Esophagus squamous epithelium (tissue), 5 donors: ENCODE measurements at regions not wholly inside any gene's neighbourhood (a gene's known extent, or its start where the extent isn't known, plus 50 kb on each side); places are given as distances from the start of the nearest gene placed in this dataset.

Experiments used
- DNase-seq: peaks from one replicate; lab custom pipeline; 2025; lab: John Stamatoyannopoulos, UW
- H3K27ac ChIP-seq, 4 donors: fragments of 200-600 bp; sonication (generic); one replicate each; pipeline ENCODE4 v1.5.1; 2016 to 2019; ENCODE audit warnings: mild to moderate bottlenecking in 1 of 4
- H3K27me3 ChIP-seq, 4 donors: fragments of 200-600 bp; sonication (generic); 1 replicate in 3 of 4; 2 replicates in 1 of 4; pipeline versions ENCODE4 v1.5.1 to v1.6.0; 2017 to 2021; ENCODE audit warnings: antibody characterized with exemption in 1 of 4
- H3K36me3 ChIP-seq, 3 donors: fragments of 200-600 bp; sonication (generic); one replicate each; pipeline ENCODE4 v1.5.1; 2016 to 2019
- H3K4me1 ChIP-seq, 3 donors: fragments of 200-600 bp; sonication (generic); one replicate each; pipeline ENCODE4 v1.5.1; 2017 to 2019
- H3K4me3 ChIP-seq, 4 donors: fragments of 200-600 bp; sonication (generic); 1 replicate in 3 of 4; 2 replicates in 1 of 4; pipeline ENCODE4 v1.5.1; 2016 to 2019; ENCODE audit warnings: mild to moderate bottlenecking in 2 of 4, moderate library complexity in 1 of 4
- H3K9me3 ChIP-seq, 3 donors: fragments of 200-600 bp; sonication (generic); one replicate each; pipeline ENCODE4 v1.5.1; 2016 to 2019
- POLR2A ChIP-seq, 4 donors: fragments of 450-650 bp; IDR thresholded peaks; one replicate each; pipeline ENCODE4 v1.6.1; 2017; ENCODE audit warnings: antibody characterized with exemption in 4 of 4, mild to moderate bottlenecking in 4 of 4, moderate library complexity in 3 of 4
- WGBS, 2 donors: methylation state at CpG; one replicate each; pipeline ENCODE4 v1.1.5; 2018; 5-methylcytosine and 5-hydroxymethylcytosine counted together
- intact Hi-C: fragments of 100-400 bp; cut with DNase I; formaldehyde crosslinking; loops from one replicate; pipeline ENCODE4 v1.15.0; 2022
- TF ChIP-seq, protein P1 (sequence below), 6 experiments: fragments of 450-650 bp in 4 of 6; fragments of 200-600 bp in 2 of 6; sonication (generic) in 2 of 6; IDR thresholded peaks; one replicate each; pipeline ENCODE4 v1.5.1; 2016 to 2019; ENCODE audit warnings: antibody characterized with exemption in 6 of 6, mild to moderate bottlenecking in 4 of 6, moderate library complexity in 4 of 6
- donor health status: DM: yes; HTN: yes; CAD: no.

DNA sequence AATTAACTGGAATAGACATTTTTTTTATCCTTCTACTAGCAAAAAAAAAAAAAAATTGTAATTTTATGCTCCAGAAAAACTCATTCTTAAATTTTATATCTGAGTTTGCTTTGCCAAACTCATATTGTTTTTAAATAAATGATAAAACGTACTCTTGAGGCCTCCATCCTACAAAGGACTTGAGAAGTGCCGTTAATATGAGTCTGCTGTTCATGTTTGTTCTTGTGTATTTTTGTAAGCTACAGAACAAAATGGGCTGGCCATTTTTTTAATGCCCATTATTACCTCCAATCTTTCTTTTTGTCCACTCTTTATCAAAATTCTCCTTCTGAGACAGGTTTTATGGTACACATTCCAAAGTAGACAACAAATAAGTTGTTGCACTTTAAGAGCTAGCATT lies 643.5 kb upstream of the SOX9 start:
- TF ChIP-seq POLR2A (IDR thresholded peaks at IDR 0.05), result no peak
- TF ChIP-seq, protein P1, sequence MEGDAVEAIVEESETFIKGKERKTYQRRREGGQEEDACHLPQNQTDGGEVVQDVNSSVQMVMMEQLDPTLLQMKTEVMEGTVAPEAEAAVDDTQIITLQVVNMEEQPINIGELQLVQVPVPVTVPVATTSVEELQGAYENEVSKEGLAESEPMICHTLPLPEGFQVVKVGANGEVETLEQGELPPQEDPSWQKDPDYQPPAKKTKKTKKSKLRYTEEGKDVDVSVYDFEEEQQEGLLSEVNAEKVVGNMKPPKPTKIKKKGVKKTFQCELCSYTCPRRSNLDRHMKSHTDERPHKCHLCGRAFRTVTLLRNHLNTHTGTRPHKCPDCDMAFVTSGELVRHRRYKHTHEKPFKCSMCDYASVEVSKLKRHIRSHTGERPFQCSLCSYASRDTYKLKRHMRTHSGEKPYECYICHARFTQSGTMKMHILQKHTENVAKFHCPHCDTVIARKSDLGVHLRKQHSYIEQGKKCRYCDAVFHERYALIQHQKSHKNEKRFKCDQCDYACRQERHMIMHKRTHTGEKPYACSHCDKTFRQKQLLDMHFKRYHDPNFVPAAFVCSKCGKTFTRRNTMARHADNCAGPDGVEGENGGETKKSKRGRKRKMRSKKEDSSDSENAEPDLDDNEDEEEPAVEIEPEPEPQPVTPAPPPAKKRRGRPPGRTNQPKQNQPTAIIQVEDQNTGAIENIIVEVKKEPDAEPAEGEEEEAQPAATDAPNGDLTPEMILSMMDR (IDR thresholded peaks at IDR 0.05), result no peak
- DNase-seq, result no peak
- Histone ChIP-seq H3K36me3 (no peaks in the 10 kb centered on the region), H3K27ac (no peak overlapping the region), H3K27me3 (no peaks in the 10 kb centered on the region), H3K9me3 (no peaks in the 10 kb centered on the region), H3K4me3 (no peak overlapping the region), H3K4me1 (no peaks in the 10 kb centered on the region)
- intact Hi-C loops, result loop anchor here (10.0 kb wide), 1 partner anchor 637 kb away; no protein-coding TSS in a partner anchor
- WGBS, 2 donors, result 57 to 64% methylated on average over 2 of the region's 2 CpGs

DNA sequence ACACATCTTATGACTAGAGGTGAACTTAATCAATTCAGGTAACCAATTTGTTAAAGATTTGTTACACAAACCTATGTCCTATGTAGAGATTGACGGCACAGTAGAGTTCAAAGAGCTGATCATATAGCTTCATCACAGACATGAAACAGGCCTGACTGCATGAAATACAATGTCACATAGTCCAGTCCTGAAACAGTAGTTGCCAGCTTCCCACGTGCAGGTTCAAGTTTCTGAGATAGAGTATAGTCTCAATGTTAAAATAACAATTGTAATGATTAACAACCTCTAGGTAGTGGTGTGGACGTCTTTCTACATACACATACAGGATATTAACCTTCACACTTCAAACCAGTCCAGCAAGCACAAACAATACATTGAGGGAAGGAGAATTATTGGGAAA lies 640.7 kb upstream of the SOX9 start:
- intact Hi-C loops, result no loop called here
- H3K36me3 ChIP-seq, result no peaks in the 10 kb centered on the region

DNA sequence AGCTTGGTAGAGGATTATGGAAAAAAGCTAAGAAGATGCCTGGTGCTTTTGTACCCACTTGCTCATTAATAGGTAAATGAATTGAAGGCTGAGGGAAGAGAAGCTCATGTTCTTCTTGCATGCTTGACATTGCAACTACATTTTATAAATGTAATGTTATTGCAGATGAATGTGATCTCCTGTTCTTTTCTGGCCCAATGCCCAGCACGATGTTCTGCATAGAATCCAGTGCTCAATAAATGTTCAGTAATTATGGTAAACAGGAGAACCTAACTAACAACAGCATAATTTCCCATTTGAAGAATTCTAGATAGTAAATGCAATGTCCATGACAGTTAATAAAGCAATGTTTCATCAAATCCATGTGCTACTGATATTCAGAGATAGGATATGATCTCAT lies 638.2 kb upstream of the SOX9 start:
- no peak overlapping the region for H3K4me3 ChIP-seq
- no peaks in the 10 kb centered on the region for H3K36me3 ChIP-seq
- TF ChIP-seq, protein P1 (IDR thresholded peaks at IDR 0.05), result no peak
- TF ChIP-seq POLR2A (IDR thresholded peaks at IDR 0.05), result no peak
- DNase-seq, result no peak
- H3K27me3 ChIP-seq, result no peaks in the 10 kb centered on the region
- H3K27ac ChIP-seq, result no peak overlapping the region
- no peaks in the 10 kb centered on the region for H3K9me3 ChIP-seq
- 27 to 47% methylated on average over 1 of the region's 1 CpG for WGBS, 2 donors
- intact Hi-C loops, result no loop called here
- no peaks in the 10 kb centered on the region for H3K4me1 ChIP-seq

More for the DNA sequence above, 640.7 kb upstream of the SOX9 start:
- H3K9me3 ChIP-seq, result no peaks in the 10 kb centered on the region
- no peaks in the 10 kb centered on the region for H3K4me1 ChIP-seq
- TF ChIP-seq, protein P1 (IDR thresholded peaks at IDR 0.05), result no peak
- TF ChIP-seq POLR2A (IDR thresholded peaks at IDR 0.05), result no peak
- H3K27me3 ChIP-seq, result no peaks in the 10 kb centered on the region
- DNase-seq, result no peak
- WGBS, 2 donors, result 71 to 76% methylated on average over 3 of the region's 3 CpGs
- H3K4me3 ChIP-seq, result no peak overlapping the region
- no peak overlapping the region for H3K27ac ChIP-seq

DNA sequence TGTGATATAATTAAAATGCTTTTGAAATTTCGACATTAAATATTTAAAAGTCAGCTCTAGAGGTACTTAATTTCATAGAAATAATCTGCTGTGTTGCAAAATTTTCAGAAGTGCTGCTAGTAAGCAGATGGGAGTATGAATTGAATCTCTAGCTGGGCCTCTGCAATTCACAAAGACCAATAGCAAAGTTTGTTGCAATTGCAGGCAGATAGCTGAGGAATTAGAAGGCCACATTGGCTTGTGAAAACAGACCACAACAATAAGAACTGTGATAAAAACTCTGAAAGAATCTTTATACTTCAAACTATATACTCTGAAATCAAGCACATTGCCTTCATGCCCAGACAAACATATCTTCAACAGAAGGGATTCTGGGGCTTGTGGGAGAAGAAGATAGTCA lies 636.3 kb upstream of the SOX9 start:
- no peaks in the 10 kb centered on the region for H3K27me3 ChIP-seq
- H3K27ac ChIP-seq, result no peak overlapping the region
- H3K9me3 ChIP-seq, result no peaks in the 10 kb centered on the region
- H3K4me1 ChIP-seq, result no peaks in the 10 kb centered on the region
- DNase-seq, result no peak
- 68 to 73% methylated on average over 1 of the region's 1 CpG for WGBS, 2 donors
- no peak for TF ChIP-seq POLR2A (IDR thresholded peaks at IDR 0.05)
- TF ChIP-seq, protein P1 (IDR thresholded peaks at IDR 0.05), result no peak
- no peaks in the 10 kb centered on the region for H3K36me3 ChIP-seq
- no peak overlapping the region for H3K4me3 ChIP-seq
- intact Hi-C loops, result no loop called here

DNA sequence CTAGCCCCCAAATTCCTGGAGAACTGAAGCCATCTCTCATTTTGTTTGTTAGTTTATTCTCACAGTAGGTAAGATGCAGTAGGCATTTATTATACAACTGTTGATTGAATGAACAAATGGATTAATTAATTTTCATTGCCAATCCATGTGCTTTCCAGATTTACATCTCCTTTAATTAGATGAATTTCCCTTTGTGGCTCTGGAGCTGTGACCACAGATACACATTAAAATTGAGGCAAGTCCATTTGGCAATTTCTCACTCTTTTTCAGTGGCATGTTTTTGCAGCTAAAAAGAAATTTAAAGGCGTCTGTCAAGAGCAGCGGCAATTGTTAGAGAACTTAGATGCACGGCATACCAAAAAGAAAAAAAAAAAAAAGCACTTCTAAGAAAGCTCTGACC lies 635.4 kb upstream of the SOX9 start:
- no peak for DNase-seq
- Histone ChIP-seq H3K4me3 (no peak overlapping the region), H3K4me1 (no peaks in the 10 kb centered on the region), H3K27ac (no peak overlapping the region), H3K36me3 (no peaks in the 10 kb centered on the region), H3K9me3 (no peaks in the 10 kb centered on the region), H3K27me3 (no peaks in the 10 kb centered on the region)
- TF ChIP-seq, protein P1 (IDR thresholded peaks at IDR 0.05), result no peak
- TF ChIP-seq POLR2A (IDR thresholded peaks at IDR 0.05), result no peak
- intact Hi-C loops, result no loop called here
- WGBS, 2 donors, result 84 to 100% methylated on average over 3 of the region's 3 CpGs
